Activated CD8-positive, alpha-beta memory T cell treated with anti-CD3 and anti-CD28 coated beads for 4 hours (primary cell): ENCODE measurements at regions not wholly inside any gene's neighbourhood (a gene's known extent, or its start where the extent isn't known, plus 50 kb on each side); places are given as distances from the start of the nearest gene placed in this dataset.
"Not testable (repeated sequence)": the region's sequence is repeated elsewhere in the genome, so short reads cannot be mapped to it uniquely, and the experiment has no call there.

Experiments used
- DNase-seq, 2 donors: peaks; one replicate each; pipeline ENCODE4 v3.0.0-alpha.2; 2020; ENCODE audit warnings: low read depth in 2 of 2

DNA sequence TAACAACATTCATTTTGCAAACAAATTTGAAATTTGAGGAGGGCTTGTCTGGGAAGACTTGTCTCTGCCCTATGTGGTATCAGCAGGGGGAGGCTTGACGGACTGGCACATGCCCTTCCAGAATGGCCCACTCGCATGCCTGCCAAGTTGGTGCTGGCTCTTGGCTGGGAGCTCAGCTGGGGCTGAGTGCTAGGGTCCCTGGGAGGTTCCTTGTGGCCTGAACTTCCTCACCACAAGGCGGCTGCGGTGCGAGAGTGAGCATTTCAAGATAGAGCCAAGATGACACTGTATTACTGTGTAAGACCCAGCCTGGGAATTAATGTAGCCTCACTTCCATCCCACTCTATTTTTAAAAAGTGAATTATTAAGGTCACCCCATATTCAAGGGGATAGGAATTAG, 271.6 kb upstream of the PLEKHG7 start:
- peak in 1 of 2 donors; percentile 15 for DNase-seq

GRCh38 chr12:92426332-92426731, 276.5 kb upstream of the PLEKHG7 start:
- DNase-seq = no peak

- DNase-seq = no peak
These were observed 277.6 kb upstream of the PLEKHG7 start for GRCh38 chr12:92425165-92425564.

GRCh38 chr12:92424338-92424737, 278.5 kb upstream of the PLEKHG7 start:
- no peak for DNase-seq

GRCh38 chr12:92421701-92422100, 276.1 kb upstream of the BTG1 start:
- DNase-seq = no peak

GRCh38 chr12:92421042-92421441, 275.4 kb upstream of the BTG1 start:
- no peak for DNase-seq

DNA sequence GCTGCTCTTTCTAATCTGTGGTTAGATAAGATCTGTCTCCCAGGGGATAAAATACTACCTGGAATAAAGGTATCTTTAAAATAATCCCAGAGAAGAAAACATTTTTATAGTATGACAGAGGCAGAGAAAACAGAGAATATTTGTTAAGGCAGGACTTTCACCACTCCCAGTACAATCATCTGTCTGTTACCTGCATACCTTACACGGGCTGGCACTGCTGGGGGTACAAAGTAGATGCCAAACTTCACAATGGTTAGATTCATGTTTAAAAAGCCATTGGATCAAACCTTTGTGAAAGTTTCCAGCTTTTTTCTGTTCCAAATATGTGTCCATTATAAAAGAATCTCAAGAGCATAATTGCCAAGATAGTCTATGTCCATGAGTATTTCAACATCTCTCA, 273.6 kb upstream of the BTG1 start:
- DNase-seq = no peak

- no peak for DNase-seq
These were observed 272.7 kb upstream of the BTG1 start for GRCh38 chr12:92418381-92418780.

- no peak for DNase-seq
These were observed 271.7 kb upstream of the BTG1 start for GRCh38 chr12:92417373-92417772.

DNA sequence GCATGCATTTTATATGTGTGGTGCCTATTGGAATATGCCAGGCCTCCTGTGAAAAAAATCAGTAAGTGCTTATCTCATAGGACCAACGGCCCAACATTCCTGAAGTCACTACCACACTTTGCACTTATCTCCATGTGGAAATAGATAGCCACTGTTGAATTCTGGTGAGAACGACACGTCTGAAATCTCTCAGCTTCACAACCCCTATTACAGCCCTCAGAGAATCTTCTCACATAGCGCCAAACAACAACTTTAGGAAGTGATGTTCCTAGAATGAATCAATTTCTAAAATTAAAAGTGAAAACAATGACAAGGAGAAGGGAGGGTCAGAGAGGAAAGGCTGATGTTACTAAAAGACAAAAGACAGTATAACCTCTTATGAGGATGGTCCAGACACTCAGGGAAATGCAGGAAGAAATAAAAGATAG, 270.8 kb upstream of the BTG1 start:
- no peak for DNase-seq

GRCh38 chr12:92414170-92415070, 268.8 kb upstream of the BTG1 start:
- no peak for DNase-seq

DNA sequence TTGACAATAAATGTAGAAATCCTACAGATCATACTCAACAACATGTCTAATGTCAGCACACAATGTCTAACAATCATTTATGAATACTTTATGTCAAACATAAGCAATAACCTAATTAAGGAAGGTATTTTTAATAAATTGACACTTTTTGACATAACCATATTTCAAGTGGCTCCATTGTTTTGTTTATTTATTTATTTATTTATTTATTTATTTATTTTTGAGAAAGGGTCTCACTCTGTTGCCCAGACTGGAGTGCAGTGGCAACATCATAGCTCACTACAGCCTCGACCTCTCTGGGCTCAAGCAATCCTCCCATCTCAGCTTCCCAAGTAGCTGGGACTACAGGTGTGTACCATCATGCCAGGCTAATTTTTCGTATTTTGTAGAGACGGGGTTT, 267.6 kb upstream of the BTG1 start:
- DNase-seq = no peak

- DNase-seq = no peak
These were observed 267.2 kb upstream of the BTG1 start for GRCh38 chr12:92412856-92413255.

DNA sequence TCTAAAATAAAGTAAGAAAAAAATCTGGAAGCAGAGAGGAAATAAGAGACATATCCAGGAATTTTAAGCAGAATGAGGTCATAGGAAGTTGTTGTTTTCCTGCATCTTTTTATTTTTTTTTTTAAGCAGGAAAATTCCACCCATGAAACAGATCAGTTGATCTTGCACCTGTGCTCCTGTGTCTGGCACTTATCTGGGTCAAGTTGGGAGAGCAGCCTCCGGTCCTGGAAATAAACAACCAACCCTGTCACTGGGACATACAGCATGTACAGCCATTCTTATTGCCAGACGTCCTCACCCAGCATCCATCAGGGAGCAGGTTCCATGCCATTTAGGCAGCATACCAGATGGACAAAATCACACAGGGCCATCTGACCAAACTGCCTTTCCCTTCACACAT, 266.0 kb upstream of the BTG1 start:
- DNase-seq = no peak

- peak in 1 of 2 donors; percentile 45 for DNase-seq
These were observed 262.6 kb upstream of the BTG1 start for GRCh38 chr12:92408072-92408900.

GRCh38 chr12:92406404-92407070, 260.9 kb upstream of the BTG1 start:
- not testable (repeated sequence) for DNase-seq

- DNase-seq = peak in 1 of 2 donors; percentile 48
These were observed 260.2 kb upstream of the BTG1 start for GRCh38 chr12:92405801-92406251.

- DNase-seq = no peak
These were observed 259.3 kb upstream of the BTG1 start for GRCh38 chr12:92404921-92405320.

DNA sequence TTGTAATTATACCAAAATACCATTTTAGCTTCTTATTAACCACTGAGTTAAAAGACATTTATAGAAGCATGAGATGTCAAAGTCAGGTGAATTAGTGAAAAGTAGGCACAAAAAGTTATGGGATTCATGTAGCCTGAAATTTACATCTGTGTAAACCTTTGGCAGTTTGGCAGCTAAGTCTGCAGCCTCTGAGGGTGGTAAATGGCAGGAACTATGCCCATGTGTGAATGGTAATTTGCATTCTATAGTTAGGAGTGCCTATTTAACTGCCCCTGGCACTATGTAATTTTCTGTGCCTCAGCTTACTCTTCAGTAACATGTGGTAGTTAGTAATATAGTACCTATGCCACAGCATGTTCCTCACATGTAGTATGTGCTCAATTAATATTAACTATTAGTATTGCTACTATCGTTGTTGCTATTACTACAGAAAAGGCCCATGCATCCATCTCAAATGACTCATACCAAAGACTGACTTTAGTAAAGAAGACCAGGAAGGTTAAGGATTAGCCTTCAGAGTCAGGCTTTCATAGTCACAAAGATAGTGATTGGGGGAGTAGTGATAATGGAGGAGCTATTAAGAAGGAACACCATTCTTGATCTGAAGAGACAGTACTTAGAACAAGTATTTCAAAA, 258.7 kb upstream of the BTG1 start:
- DNase-seq = no peak

DNA sequence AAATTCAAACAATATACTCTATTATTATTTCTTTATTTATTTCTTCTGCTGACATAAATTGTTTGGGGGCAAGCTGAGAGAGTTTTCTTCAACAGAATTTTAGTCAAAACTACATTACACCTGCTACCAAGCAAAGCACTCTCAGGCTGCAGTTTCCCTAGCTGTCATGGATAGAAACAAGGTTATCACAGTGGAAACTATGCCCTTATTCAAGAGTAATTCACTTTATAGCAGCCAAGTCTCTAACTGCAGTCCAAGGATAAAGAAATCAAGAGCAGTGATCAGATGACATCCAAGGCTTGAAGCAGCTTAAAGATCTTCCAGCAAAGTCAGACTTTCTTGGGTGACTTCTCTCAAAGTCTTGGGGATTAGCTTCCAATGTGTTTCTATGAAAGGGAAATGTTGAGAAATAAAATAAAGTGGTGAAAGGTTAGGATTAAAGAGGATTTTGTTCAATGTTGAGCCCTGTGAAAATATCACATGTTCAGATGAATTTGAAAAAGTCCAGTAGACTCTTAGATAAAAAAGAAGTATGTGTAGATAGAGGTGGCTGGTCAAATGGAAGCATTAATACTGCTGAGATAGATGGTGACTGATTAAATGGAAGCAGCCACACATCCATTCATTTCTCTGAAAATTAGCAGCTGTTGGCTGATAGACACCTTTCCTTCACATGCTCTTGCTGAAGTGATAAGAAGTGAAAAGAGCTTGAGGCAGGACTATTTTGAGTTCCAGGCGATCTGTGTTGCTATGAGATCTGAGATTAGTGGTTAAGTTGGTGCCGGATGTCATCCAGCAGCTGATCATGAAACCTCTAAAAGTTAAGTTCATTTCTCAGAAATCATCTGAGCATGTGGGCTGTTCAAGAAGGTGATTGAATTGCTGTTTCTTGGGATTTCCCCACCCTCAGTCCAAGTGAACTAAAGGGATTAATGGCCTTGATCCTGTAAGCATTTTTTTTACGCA, 257.8 kb upstream of the BTG1 start:
- DNase-seq = peak; percentile 25 to 60
